Ishikawa (cell line): ENCODE measurements at regions not wholly inside any gene's neighbourhood (a gene's known extent, or its start where the extent isn't known, plus 50 kb on each side); places are given as distances from the start of the nearest gene placed in this dataset.

Experiments used
- CEBPB ChIP-seq: IDR thresholded peaks from 2 replicates; pipeline ENCODE4 v1.6.1; 2012
- CREB1 ChIP-seq: IDR thresholded peaks from 2 replicates; pipeline ENCODE4 v1.6.1; 2012; ENCODE audit warnings: low read depth
- EGR1 ChIP-seq: IDR thresholded peaks from 2 replicates; pipeline ENCODE4 v1.6.1; 2012
- EP300 ChIP-seq: IDR thresholded peaks from 2 replicates; pipeline ENCODE4 v1.6.1; 2012; ENCODE audit warnings: borderline replicate concordance
- FOXM1 ChIP-seq: IDR thresholded peaks from 2 replicates; pipeline ENCODE4 v1.6.1; 2012; ENCODE audit warnings: low read depth, borderline replicate concordance
- NFIC ChIP-seq: IDR thresholded peaks from 2 replicates; pipeline ENCODE4 v1.6.1; 2012
- RAD21 ChIP-seq: IDR thresholded peaks from 2 replicates; pipeline ENCODE4 v1.6.1; 2012; ENCODE audit warnings: low read depth
- TAF1 ChIP-seq: IDR thresholded peaks from 2 replicates; pipeline ENCODE4 v1.6.1; 2012; ENCODE audit warnings: low read depth, mild to moderate bottlenecking
- TCF12 ChIP-seq: IDR thresholded peaks from 2 replicates; pipeline ENCODE4 v1.6.1; 2012; ENCODE audit warnings: low read depth
- TEAD4 ChIP-seq: IDR thresholded peaks from 2 replicates; pipeline ENCODE4 v1.6.1; 2012
- YY1 ChIP-seq: IDR thresholded peaks from 2 replicates; pipeline ENCODE4 v1.6.1; 2012; ENCODE audit warnings: low read depth
- ZBTB7A ChIP-seq: IDR thresholded peaks from 2 replicates; pipeline ENCODE4 v1.6.1; 2012; ENCODE audit warnings: low read depth
- TF ChIP-seq, protein P1 (sequence below): IDR thresholded peaks from 2 replicates; pipeline ENCODE4 v1.6.1; 2012
- TF ChIP-seq, protein P2 (sequence below): IDR thresholded peaks from 2 replicates; pipeline ENCODE4 v1.6.1; 2012
- TF ChIP-seq, protein P3 (sequence below): IDR thresholded peaks from 2 replicates; pipeline ENCODE4 v1.6.1; 2012; ENCODE audit warnings: low read depth, mild to moderate bottlenecking

DNA sequence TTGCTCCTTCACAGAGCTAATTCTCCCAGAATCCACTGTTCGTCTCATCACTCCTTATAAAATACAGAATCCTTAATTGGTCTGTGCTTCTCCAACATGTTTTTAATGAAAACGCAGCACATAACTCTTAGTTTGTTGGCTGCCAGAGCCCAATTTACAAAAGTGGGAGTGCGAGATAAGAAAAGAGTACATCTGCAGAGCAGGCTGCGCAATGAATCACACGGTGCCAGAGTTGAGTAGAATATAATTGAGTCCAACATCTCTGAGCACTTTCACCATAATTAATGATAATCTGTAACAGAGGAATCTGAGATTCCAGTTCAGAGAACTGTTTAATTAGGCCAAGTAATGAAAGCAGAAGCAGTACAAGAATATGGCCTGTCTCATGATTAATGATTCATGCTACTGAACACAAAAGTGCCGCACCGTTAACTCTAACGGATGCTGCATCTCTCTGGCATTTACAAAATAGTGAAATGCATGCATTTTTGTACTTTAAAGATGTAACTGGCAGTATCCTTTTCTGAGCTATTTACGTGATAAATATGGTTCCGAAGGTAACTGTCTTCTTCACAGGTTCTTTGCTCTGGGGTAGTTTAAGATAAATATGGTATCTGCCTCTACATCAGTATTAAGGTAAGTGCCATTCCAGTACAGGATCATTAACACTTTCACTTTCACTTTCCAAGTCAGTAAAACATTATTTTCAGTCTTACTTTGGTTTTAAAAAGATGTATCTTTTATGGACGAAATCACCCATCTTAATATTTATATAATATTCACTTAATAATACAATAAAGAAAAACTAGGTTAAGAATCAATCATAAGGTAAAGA is 785.6 kb downstream of the NR4A2 start:
- TF ChIP-seq EGR1, result no peak
- TF ChIP-seq, protein P1, sequence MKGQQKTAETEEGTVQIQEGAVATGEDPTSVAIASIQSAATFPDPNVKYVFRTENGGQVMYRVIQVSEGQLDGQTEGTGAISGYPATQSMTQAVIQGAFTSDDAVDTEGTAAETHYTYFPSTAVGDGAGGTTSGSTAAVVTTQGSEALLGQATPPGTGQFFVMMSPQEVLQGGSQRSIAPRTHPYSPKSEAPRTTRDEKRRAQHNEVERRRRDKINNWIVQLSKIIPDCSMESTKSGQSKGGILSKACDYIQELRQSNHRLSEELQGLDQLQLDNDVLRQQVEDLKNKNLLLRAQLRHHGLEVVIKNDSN, result no peak
- TF ChIP-seq ZBTB7A, result no peak
- no peak for TF ChIP-seq FOXM1
- TF ChIP-seq, protein P2, sequence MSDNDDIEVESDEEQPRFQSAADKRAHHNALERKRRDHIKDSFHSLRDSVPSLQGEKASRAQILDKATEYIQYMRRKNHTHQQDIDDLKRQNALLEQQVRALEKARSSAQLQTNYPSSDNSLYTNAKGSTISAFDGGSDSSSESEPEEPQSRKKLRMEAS, result no peak
- TF ChIP-seq NFIC, result no peak
- no peak for TF ChIP-seq TCF12
- no peak for TF ChIP-seq CREB1
- TF ChIP-seq, protein P3, sequence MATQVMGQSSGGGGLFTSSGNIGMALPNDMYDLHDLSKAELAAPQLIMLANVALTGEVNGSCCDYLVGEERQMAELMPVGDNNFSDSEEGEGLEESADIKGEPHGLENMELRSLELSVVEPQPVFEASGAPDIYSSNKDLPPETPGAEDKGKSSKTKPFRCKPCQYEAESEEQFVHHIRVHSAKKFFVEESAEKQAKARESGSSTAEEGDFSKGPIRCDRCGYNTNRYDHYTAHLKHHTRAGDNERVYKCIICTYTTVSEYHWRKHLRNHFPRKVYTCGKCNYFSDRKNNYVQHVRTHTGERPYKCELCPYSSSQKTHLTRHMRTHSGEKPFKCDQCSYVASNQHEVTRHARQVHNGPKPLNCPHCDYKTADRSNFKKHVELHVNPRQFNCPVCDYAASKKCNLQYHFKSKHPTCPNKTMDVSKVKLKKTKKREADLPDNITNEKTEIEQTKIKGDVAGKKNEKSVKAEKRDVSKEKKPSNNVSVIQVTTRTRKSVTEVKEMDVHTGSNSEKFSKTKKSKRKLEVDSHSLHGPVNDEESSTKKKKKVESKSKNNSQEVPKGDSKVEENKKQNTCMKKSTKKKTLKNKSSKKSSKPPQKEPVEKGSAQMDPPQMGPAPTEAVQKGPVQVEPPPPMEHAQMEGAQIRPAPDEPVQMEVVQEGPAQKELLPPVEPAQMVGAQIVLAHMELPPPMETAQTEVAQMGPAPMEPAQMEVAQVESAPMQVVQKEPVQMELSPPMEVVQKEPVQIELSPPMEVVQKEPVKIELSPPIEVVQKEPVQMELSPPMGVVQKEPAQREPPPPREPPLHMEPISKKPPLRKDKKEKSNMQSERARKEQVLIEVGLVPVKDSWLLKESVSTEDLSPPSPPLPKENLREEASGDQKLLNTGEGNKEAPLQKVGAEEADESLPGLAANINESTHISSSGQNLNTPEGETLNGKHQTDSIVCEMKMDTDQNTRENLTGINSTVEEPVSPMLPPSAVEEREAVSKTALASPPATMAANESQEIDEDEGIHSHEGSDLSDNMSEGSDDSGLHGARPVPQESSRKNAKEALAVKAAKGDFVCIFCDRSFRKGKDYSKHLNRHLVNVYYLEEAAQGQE, result no peak

GRCh38 chr2:155528034-155528433 is 804.5 kb downstream of the NR4A2 start:
- no peak for TF ChIP-seq TAF1
- TF ChIP-seq, protein P2, result no peak
- TF ChIP-seq TEAD4, result no peak

DNA sequence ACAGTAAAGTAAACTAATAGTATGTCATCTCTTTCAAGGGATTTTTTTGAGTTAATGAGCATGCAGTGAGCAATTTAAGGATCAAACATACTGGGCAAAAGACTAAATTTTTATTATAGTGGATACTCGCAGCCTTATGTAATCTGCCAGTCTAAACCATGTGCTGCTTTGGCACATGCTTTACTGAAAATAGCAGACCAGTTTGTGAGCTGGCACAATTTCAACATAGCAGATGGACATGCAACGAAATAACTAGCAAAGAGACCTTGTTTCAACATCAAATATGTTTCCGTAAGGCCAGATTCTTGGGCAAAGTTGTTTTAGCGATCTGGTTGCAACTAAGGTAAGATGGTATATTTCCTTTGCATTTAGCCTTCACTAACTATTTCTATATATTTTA is 807.3 kb downstream of the NR4A2 start:
- TF ChIP-seq FOXM1 (no peak), CREB1 (no peak), YY1 (no peak), TAF1 (no peak), EGR1 (no peak), ZBTB7A (no peak), TEAD4 (no peak), RAD21 (no peak), TCF12 (no peak), NFIC (no peak), EP300 (no peak), CEBPB (no peak)
- TF ChIP-seq, protein P2, result no peak
- TF ChIP-seq, protein P3, result no peak
- TF ChIP-seq, protein P1, result no peak

GRCh38 chr2:155519529-155520130 is 812.9 kb downstream of the NR4A2 start:
- no peak for TF ChIP-seq CEBPB
- no peak for TF ChIP-seq NFIC
- no peak for TF ChIP-seq TAF1
- TF ChIP-seq TCF12, result no peak
- TF ChIP-seq, protein P1, result no peak

DNA sequence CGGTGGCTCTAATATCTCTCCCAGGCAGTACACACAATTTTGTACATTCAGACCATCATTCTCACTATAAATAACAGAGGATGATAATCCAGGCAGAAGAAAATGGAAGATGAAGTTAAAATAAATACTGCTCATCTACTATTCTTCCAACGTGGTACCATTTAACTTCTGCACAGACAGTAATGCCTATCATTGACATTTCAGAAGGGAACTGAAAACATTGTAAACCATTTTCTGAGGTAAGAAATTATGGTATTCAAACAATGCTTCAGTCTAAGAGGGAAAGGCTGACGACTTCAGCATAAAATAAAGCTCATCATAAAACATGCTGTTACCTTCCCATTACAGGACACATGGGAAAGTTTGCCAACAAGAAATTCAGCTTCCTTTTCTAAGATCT is 814.4 kb downstream of the NR4A2 start:
- TF ChIP-seq, protein P2, result no peak
- TF ChIP-seq CEBPB (no peak), TEAD4 (no peak)

DNA sequence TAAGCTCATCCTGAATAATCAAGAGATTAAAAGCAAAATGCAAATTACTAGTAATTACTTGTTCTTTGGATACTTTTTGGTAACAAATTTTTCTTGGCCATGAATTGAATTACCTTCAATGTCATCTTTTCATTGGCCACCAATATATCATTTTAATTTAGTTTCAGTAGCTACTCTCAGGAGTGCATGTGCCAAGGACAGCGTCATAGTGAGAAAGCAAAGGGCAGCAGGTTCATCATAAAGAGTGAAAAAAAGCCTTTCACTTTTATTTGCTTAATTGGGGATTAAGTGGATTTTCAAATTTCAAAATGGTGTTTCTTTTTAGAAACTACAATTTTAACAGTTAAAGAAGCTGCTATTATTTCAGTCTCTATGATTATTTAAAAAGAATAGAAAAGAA is 815.2 kb downstream of the NR4A2 start:
- TF ChIP-seq ZBTB7A, result no peak
- no peak for TF ChIP-seq RAD21
- TF ChIP-seq TAF1, result no peak
- TF ChIP-seq, protein P3, result no peak
- TF ChIP-seq, protein P1, result no peak
- TF ChIP-seq TCF12, result no peak
- no peak for TF ChIP-seq FOXM1
- TF ChIP-seq NFIC, result no peak
